Adrenal gland (tissue), 9 donors: ENCODE measurements at regions not wholly inside any gene's neighbourhood (a gene's known extent, or its start where the extent isn't known, plus 50 kb on each side); places are given as distances from the start of the nearest gene placed in this dataset.
"Not testable (repeated sequence)": the region's sequence is repeated elsewhere in the genome, so short reads cannot be mapped to it uniquely, and the experiment has no call there.

ENCODE experiments used
- DNase-seq, 7 donors: peaks; one replicate each; pipeline ENCODE4 v3.0.0-alpha.2; 2019 to 2020
- H3K27ac ChIP-seq, 5 donors: fragments of 200-600 bp; sonication (generic) in 4 of 5; 1 replicate in 3 of 5; 2 replicates in 2 of 5; pipeline versions ENCODE4 v1.5.1 to v1.8.0; 2016 to 2020; ENCODE audit warnings: mild to moderate bottlenecking in 1 of 5
- H3K27me3 ChIP-seq: fragments of 200-600 bp; 2 replicates; pipeline ENCODE4 v1.8.0; 2021
- H3K36me3 ChIP-seq, 2 donors: fragments of 200-600 bp; replicated peaks in 1 of 2; 1 replicate in 1 of 2; 2 replicates in 1 of 2; pipeline versions ENCODE4 v1.5.1 to v1.8.0; 2018 to 2022
- H3K4me1 ChIP-seq, 2 donors: fragments of 200-600 bp; replicated peaks in 1 of 2; 1 replicate in 1 of 2; 2 replicates in 1 of 2; pipeline versions ENCODE4 v1.5.1 to v1.8.0; 2018 to 2021
- H3K4me3 ChIP-seq, 4 donors: fragments of 200-600 bp; sonication (generic) in 3 of 4; one replicate each; pipeline ENCODE4 v1.5.1; 2016 to 2018
- H3K9me3 ChIP-seq, 3 donors: fragments of 200-600 bp; sonication (generic) in 1 of 3; replicated peaks in 1 of 3; 1 replicate in 2 of 3; 2 replicates in 1 of 3; pipeline versions ENCODE4 v1.5.1 to v1.8.0; 2016 to 2021
- POLR2A ChIP-seq, 2 donors: fragments of 450-650 bp; IDR thresholded peaks; one replicate each; pipeline ENCODE4 v1.6.1; 2017; ENCODE audit warnings: antibody characterized with exemption in 2 of 2, mild to moderate bottlenecking in 2 of 2, moderate library complexity in 1 of 2
- WGBS, 4 donors: extraction: QIAGEN DNeasy Blood & Tissue Kit in 2 of 4; methylation state at CpG; one replicate each; pipeline versions ENCODE4 v1.1.5 to v1.1.7; 2013 to 2017; 5-methylcytosine and 5-hydroxymethylcytosine counted together
- intact Hi-C, 2 donors: fragments of 100-400 bp; cut with DNase I; formaldehyde crosslinking; loops; one replicate each; pipeline versions ENCODE4 v1.14.1 to v1.15.0; 2022 to 2023
- TF ChIP-seq, protein P1 (sequence below), 6 experiments: fragments of 450-650 bp in 4 of 6; fragments of 200-600 bp in 2 of 6; sonication (generic) in 1 of 6; IDR thresholded peaks; 1 replicate in 5 of 6; 2 replicates in 1 of 6; pipeline versions ENCODE4 v1.5.1 to v1.8.0; 2016 to 2021; ENCODE audit warnings: antibody characterized with exemption in 6 of 6, mild to moderate bottlenecking in 2 of 6, moderate library complexity in 1 of 6
- donor health status: healthy with polysubstance abuse.
- donor health status: Bipolar disorder and iron deficiency.
- donor health status: DM: yes; HTN: yes; CAD: no.
- donor health status: DM: no; HTN: no; CAD: no.
- donor health status: DM: no; HTN: no; CAD: no.

GRCh38 chr5:38678076-38678475 lies 121.6 kb upstream of the LIFR start:
- TF ChIP-seq POLR2A (IDR thresholded peaks at IDR 0.05) = no peak
- TF ChIP-seq, protein P1, sequence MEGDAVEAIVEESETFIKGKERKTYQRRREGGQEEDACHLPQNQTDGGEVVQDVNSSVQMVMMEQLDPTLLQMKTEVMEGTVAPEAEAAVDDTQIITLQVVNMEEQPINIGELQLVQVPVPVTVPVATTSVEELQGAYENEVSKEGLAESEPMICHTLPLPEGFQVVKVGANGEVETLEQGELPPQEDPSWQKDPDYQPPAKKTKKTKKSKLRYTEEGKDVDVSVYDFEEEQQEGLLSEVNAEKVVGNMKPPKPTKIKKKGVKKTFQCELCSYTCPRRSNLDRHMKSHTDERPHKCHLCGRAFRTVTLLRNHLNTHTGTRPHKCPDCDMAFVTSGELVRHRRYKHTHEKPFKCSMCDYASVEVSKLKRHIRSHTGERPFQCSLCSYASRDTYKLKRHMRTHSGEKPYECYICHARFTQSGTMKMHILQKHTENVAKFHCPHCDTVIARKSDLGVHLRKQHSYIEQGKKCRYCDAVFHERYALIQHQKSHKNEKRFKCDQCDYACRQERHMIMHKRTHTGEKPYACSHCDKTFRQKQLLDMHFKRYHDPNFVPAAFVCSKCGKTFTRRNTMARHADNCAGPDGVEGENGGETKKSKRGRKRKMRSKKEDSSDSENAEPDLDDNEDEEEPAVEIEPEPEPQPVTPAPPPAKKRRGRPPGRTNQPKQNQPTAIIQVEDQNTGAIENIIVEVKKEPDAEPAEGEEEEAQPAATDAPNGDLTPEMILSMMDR (IDR thresholded peaks at IDR 0.05) = no peak
- Histone ChIP-seq H3K27me3 (no peaks in the 10 kb centered on the region), H3K36me3 (no peaks in the 10 kb centered on the region), H3K27ac (no peak overlapping the region), H3K4me1 (peaks cover 0 to 7% of the 10 kb centered on the region in 2 donors), H3K4me3 (no peak overlapping the region), H3K9me3 (no peaks in the 10 kb centered on the region)
- 80 to 93% (median 85%) methylated on average over 1 of the region's 1 CpG for WGBS, 4 donors
- intact Hi-C loops = no loop called here
- no peak for DNase-seq

DNA sequence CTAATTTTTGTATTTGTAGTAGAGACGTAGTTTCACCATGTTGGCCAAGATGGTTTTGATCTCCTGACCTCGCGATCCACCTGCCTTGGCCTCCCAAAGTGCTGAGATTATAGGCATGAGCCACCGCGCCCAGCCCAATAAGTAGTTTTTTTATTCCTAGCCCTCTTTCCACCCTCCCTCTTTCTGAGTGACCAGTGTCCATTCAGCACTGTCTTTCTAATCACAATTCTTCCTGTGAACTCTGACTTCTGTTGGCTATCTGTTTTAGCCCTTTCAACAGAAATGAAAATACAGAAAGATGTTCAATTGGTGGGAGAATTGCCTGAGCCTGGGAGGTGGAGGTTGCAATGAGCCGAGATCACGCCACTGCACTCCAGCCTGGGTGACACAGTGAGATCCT lies 122.3 kb upstream of the LIFR start:
- H3K9me3 ChIP-seq, H3K27me3 ChIP-seq, H3K36me3 ChIP-seq, H3K4me3 ChIP-seq, DNase-seq, H3K4me1 ChIP-seq, intact Hi-C loops, H3K27ac ChIP-seq: not testable (repeated sequence)
- 82 to 91% (median 86%) methylated on average over 7 of the region's 7 CpGs for WGBS, 4 donors

- peaks cover 0 to 7% of the 10 kb centered on the region in 2 donors for H3K4me1 ChIP-seq
- no peak overlapping the region for H3K4me3 ChIP-seq
- intact Hi-C loops = no loop called here
- H3K9me3 ChIP-seq = no peaks in the 10 kb centered on the region
- 70 to 81% (median 73%) methylated on average over 5 of the region's 5 CpGs for WGBS, 4 donors
- no peaks in the 10 kb centered on the region for H3K27me3 ChIP-seq
- no peak for TF ChIP-seq POLR2A (IDR thresholded peaks at IDR 0.05)
- TF ChIP-seq, protein P1 (IDR thresholded peaks at IDR 0.05) = no peak
- H3K36me3 ChIP-seq = no peaks in the 10 kb centered on the region
- no peak overlapping the region for H3K27ac ChIP-seq
- peak in 1 of 7 donors; percentile 18 for DNase-seq
Observed at GRCh38 chr5:38680094-38680825, 123.8 kb upstream of the LIFR start.

GRCh38 chr5:38681029-38681706 lies 124.7 kb upstream of the LIFR start:
- no peak for DNase-seq
- Histone ChIP-seq H3K27ac (peak overlapping the region in 1 of 5 donors; percentile 18), H3K27me3 (no peaks in the 10 kb centered on the region), H3K4me3 (no peak overlapping the region), H3K4me1 (peaks cover 0 to 7% of the 10 kb centered on the region in 2 donors), H3K9me3 (no peaks in the 10 kb centered on the region), H3K36me3 (no peaks in the 10 kb centered on the region)
- intact Hi-C loops = no loop called here
- 67 to 89% (median 81%) methylated on average over 3 of the region's 3 CpGs for WGBS, 4 donors
- TF ChIP-seq, protein P1 (IDR thresholded peaks at IDR 0.05) = no peak
